Daoy (cell line): ENCODE measurements at regions not wholly inside any gene's neighbourhood (a gene's known extent, or its start where the extent isn't known, plus 50 kb on each side); places are given as distances from the start of the nearest gene placed in this dataset.

Source experiments
- DNase-seq: peaks from one replicate; pipeline ENCODE4 v3.0.0-alpha.2; 2015; ENCODE audit warnings: low read depth

DNA sequence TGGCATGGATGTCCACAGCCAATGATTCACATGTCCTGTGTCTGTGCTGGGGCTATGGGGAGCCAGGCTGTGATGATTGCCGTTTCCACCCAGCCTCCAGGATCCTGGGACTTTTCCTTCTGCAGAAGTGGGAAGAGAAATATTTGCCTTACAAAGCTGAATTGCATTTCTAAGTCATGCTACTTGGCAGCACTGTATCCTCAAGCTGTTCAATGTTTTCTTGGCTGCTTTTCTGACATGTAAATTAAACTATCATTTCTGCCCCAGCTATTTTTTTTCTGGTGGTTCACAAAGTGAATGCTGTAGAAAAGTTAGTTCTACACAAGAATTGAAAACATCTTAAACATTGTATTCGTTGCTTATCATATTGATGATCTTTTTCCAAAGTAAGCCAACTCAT lies 51.9 kb upstream of the TCERG1L start:
- DNase-seq, result no peak

DNA sequence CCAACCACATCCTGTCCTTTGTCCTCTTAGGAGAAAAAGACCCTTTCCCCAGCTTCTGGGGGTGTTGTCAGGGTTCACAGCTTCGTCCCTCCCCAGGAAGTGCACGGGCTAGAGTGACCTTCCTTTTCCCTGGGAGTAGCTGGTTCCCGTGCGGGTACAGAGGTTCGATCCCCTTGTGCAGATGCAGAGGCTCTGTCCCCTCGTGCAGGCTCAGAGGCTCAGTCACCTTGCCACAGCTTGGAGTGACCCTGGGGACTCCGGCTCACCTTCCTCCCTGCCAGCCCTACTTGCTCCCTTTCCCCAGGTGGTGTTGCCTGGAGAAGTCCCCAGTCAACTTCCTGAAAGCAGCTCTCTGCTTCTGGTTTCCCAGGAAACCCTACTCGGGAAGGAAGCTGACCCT lies 60.0 kb upstream of the TCERG1L start:
- DNase-seq, result no peak

DNA sequence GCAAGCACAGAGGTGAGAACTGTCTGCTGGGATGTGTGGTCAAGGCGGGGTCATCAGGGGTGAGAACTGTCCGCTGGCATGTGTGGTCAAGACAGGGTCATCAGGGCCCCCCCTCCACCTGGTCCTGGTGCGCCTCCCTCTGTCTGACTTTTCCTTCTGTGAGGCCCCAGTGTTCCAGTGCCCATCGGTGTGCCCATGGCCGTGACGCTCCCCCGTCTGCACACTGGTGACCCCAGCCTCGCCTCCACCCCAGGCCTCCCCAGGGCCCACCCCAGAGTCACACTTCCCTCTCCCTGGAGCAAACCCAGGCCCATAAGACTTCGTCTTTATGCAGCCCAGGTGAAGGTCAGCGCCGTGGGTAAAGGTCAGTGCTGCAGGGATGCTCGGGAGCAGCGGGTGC lies 70.1 kb upstream of the TCERG1L start:
- no peak for DNase-seq

DNA sequence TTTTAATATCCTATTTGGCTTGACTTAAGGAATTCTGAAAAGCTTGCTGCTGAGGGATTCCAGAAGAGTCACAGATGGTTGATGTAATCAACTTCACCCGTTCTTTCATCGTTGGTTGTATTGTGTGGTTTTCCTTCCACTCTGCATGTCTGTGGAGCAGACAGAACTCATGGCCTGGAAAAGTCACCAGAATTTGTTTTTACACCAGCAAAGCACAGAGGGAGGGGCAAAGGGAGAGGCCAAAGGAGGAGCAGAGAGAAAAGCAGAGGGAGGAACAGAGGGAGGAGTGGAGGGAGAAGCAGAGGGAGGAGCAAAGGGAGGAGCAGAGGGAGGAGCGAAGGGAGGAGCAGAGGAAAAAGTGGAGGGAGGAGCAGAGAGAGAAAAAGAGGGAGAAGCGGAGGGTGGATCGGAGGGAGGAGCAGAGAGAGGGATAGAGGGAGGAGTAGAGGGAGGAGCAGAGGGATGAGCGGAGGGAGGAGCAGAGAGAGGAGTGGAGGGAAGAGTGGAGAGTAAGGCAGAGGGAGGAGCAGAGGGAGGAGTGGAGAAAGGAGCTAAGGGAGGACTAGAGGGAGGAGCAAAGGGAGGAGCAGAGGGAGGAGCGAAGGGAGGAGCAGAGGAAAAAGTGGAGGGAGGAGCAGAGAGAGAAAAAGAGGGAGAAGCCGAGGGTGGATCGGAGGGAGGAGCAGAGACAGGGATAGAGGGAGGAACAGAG lies 73.8 kb upstream of the TCERG1L start:
- DNase-seq, result peak; percentile 39

DNA sequence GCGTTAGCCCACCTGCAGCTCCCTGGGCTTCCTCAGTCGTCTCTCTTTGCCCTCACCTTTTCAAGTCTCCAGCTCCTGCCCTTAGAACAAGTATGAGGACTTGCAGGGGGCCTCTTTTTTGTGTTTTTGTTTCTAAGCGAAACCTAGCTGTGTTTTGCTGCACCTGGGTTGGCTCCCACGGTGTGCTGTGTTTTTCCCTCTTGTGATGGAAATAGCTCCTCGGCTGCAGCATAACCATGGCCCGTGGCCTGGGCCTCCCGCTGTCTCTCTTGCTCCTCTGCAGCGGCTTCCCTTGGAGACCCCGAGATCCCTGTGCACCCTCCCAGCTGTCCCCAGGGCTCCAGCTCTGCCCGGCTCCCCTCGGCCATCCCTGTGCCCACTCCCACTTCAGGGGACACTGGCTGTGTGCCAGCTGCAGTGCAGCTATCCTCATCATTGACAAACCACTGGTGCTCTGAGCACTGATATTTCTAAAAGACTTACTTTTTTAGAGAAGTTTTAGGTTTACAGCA lies 75.6 kb upstream of the TCERG1L start:
- DNase-seq, result no peak

DNA sequence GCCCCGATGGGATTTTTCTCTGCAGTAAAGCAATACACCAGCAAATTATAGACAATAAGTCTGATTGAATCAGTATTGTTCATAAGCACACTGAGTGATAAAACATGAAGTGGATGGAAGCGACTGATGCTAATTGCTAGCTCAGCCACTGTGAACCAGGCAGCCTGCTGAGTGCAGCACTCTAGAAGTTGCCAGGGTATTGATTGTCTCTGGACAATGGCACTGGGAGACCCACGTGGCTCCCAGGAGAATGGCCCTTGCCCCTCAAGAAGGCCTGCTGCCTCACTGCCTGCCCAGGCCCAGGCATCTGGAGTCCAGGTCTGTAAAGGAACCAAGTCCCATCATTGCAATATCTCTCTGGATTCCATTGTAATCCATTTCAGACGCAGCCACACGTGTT lies 80.4 kb upstream of the TCERG1L start:
- no peak for DNase-seq

DNA sequence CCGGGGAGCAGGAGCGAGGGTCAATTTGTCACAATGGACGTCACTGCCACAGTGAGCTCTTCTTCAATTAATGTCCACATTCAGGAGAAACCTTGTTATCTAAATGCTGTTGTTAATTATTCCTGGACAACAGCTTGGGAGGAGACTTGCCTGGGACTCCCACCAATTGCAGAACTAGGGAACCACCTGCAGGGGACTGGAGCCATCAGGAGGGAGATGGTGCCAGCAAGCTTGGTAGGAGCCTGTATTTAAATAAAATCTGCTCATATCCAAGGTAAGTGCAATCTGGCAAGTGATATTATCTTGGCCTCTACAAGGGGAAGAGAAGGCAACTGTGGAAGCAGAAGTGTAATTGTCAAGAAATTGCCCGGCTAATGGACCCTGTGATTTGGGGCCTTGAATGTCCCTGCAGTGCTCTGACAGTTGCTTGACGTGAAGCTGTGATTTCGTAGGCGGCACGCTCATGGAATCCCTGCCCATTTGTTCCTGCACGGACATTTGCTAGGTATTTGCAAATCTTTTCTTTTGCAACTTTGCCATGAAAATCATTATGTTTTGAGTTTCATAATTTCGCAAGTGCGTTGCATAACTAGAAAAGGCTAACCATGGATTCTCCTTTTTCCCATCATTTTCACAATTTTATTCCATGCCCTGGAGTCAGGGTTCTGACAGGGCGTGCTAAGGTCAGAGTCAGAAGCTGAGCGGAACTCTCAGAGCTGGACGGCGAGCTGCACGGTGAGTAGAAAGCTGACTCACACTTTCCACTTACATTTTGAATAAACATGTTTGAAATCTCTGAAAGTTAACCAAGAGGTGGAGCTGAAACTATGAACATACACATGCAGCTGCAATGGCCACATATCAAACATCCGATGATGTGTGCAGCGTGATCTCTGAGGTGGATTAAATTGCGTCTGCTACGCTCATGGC lies 84.9 kb upstream of the TCERG1L start:
- DNase-seq, result peak; percentile 40

DNA sequence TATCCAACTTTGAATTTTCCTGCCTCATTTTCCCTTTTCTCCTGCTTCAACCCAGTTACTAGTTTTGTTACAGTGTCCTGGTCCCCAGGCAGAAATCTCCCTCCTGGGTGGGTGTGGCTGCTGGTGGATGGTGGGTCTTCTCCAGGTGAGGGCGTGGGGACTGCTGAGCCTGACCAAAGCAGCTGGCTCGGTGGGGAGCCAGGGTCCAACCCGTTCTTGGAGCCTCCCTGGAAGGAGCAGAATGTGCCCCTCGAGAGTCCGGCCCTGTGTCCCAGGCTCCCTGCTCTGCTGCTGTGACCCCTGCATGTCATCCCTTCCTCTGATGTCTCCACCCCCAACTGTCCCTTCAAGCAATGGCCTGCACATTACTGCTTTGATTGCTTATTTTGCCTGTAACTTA lies 86.6 kb upstream of the TCERG1L start:
- DNase-seq, result no peak

DNA sequence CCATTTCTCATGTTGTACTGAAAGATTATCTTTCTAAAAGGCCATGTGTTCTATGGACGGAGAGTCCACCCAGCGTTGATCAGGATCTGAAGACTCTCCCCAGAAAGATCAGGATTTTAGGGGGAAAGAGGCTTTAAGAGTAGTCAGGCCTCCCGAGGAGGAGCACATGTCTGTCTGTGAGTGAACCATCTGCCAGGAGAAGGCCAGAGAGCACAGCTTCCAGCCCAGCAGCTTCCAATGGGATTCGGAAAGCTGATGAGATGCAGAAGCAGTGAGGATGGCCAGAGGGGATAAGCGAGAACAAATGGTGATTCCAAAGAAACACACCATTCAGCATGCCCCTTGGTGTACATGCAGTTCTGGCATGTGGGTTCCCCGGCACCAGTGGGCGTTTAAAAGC lies 88.5 kb upstream of the TCERG1L start:
- no peak for DNase-seq

DNA sequence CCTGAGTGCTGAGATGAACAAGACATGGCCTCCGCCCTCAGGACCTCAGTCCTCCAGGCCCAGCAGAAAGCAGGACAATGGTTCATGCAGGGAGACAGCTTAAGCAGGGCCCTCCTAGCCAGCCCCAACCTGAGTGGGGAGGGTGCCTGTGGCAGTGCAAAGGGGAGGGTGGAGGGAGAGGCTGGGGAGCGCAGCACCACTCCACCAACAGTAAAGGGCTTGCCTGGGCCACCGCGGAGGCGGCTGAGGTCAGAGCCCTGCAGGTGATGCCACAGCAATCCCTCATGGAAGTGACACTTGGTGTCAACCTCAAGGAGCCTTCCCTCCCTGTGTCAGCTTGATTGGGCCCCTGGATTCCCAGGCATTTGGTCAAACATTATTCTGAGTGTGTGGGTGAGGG lies 89.0 kb upstream of the TCERG1L start:
- no peak for DNase-seq

DNA sequence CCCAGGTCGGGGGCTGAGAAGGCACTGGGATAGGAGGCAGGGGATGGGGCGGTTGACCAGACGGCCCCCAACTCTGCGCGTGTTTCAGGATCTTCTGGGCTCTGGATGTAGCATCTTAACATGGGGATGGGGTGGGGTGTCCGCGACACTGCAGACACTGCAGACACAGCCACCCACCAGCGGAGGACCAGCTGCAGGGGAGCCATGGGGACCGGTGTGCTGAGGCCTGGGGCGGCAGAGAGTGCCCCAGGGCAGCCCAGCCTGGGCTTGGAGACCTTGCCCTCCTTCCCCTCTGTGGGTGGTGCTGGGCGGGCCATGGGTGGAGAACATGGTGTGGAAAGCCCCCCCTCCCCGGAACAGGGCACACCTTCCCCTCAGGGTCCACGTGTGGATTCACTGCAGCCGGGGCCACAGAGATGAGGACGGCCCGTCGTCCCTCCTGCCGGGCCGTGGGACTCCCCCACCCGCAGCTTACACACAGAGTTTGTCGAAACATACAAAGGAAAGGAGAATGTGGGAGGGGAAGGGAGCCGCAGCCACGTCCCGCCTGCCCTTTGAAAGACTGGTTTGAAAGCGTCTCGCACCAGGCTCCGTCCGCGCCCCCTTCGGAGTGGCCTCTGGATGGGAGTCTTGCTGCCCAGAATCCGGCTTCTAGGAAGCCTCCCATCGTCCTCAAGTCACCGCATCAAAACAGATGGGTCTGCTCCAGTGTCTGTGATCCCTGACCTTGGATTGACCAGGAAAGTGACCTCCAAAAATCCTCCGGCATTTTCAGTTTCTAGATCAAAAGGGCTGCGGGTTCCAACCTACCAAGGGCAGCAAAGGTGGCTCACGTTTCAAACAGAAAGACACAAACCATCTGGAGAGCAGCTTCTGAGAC lies 91.5 kb upstream of the TCERG1L start:
- DNase-seq, result no peak

DNA sequence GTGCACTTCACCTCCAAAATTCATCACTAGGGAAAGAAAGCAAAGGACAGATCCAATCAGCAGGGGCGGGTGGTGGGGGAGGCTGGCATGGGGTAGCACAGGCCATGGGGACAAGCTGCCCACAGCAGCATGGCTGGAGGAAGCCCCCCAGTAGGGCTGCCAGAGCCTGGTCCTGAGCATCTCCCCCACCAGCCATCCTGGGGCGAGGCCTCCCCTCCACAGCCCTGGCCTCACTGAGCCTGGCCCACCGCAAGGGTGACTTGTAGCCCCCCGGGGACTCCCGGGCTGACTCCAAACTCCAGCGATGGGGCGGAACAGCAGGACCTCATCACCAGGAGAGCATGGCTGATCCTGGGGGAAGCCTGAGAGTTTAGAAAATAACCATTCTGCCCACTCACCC lies 92.4 kb upstream of the TCERG1L start:
- DNase-seq, result no peak

DNA sequence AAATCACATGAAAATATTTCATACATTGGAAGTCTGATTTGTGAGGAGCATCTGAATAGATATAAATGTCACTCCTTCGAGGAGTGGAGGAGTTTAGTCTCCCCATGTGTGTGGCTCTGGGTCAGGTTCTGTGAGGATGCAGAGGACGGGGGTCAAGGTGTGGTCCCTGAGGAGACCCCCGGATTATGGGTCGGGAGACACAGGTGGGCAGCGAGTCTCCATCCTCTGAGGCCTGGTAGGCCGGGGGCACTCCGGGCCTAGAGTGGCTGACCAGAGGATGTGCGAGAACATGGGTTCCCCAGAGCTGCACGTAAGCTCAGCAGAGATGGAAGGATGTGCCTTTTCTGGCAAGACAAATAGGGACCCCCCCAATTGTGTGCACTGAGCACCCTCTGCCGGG lies 93.4 kb upstream of the TCERG1L start:
- DNase-seq, result no peak

DNA sequence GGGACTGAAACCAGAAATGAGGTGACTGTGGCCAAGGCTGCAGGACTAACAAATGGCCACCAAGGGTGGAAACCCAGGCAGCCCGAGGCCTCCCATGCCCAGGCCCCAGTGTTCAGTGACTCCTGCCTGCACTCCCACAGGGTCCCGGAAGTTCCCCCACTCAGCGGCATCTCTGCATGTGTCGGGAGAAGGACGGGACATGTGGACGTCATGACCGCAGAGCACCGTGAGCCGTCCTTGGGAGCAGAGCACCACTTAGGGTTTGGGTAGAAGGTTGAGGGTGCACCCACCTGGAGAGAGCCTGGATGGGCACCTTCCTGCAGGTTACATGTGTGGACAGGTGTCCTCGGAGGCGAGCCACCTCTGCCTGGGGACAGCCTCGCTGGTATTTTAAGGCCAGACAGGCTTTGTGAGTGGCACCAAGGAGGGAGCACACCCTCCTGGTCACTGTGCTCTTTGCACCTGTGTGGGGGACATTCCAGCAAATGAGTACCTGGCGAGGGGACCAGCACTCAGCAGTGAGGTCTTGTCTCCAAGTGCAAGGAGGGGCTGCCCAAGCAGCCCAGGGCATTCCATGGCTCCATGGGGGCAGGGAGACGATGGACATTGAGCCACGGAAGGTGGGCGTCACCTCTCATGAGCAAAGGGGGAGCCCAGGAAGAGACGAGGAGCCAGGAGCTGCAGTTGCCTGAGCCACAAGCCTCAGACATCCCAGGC lies 95.3 kb upstream of the TCERG1L start:
- DNase-seq, result no peak

DNA sequence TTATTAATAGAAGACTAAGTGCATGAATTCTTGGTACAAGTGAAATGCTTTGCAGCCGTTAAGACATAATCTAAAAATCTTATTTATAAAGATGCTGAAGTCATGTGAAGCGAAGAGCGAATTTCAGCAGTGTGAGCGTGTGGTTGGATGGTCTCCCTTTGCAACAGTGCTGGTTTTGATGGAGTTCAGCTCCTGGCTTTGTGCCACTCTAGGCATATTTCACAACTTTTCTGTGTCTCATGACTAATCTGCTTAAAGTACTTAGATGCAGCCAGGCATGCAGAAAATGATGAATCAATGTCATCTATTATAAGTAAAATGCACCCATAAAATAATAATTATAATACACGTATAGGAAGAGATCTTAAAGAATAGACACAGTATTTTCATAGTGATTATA lies 107.2 kb upstream of the TCERG1L start:
- peak; percentile 70 for DNase-seq

DNA sequence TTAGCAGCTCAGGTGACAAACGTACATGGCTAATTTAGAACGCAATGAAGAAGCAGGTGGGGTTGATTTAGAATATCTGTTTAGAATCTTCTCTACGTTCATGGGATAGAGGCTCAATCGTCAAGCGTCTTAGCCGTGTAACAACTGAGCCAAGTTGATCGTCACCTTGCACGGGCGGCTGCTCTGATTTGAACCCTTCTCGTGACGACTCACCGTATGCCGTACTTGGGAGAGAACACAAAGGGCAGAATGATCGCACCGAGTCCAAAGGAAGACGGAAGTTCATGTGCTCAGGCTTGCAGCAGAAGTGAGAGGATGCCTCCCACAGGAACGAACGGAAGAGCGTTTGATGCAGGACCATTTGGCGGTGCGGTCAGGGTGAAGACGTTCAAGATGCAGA lies 108.3 kb upstream of the TCERG1L start:
- DNase-seq, result peak; percentile 19

DNA sequence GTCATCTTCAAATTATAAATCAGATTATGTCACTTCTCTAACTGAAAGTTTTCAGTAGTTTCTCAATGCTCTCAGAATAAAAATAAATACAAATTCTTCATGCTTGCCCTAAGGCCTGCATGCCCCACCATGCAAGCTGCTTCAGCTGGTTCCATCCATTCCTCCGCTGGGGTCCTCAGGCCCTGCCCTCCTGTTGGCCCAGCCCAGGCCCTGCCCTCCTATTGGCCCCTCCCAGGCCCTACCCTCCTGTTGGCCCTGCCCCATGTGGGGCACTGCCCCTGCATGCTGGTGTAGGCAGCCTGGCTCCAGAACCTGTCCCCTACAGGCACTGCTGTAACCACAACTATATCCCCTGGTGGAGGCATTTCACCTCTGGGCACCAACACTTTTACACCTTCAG lies 109.3 kb upstream of the TCERG1L start:
- DNase-seq, result no peak

DNA sequence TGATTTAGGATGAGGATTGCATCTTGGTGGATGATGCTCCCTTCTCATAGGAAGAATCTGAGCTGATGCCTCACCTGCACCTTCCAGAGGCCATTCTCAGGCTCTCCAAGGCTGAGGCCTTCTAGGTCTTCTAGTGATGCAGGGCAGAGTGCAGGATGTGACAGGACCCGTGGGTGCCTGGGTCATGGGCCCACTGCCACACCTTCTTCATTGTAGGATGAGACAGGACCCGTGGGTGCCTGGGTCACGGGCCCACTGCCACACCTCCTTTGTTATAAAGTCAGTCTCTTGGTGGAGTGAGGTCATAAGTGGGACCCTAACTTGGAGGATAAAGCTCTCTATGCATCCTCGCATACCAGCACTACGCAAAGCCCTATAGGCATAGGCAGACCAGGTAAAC lies 109.9 kb upstream of the TCERG1L start:
- no peak for DNase-seq

DNA sequence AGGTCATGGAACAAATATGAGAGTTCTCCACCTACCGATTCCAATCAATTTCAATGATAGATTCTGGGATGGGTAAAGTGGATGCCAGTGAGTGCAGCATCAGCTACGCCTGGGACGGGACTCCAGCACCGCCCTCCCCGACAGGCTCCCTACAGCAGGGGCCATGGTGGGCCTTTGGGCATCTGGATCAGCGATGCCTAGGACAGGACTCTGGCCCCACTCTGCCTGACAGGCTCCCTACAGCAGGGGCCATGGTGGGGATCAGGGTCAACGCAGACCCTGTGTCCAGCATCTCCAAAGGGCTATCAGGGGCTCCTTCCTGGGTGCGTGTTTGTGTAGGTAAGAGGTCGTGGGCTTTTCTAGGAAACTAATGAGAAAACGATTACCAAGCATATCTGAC lies 111.2 kb upstream of the TCERG1L start:
- DNase-seq, result no peak

DNA sequence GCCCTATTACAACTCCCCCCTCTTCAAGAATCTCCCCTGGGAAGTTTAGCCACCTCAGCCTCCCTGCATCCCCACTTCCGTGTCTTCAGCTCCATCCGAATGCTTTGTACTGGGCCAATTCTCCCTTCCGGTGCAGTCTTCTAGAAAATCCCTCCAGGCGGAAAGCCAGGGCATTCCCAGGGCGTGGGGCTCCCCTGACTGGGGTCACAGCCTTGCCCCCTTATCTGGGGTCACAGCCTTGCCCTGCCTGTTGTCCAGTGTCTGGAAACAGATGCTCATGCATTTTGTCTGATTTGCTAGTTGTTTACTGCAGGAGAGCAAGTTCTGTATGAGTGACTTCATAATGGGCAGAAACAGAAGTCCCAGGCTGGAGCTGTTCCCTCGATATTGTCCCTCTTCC lies 112.5 kb upstream of the TCERG1L start:
- no peak for DNase-seq

DNA sequence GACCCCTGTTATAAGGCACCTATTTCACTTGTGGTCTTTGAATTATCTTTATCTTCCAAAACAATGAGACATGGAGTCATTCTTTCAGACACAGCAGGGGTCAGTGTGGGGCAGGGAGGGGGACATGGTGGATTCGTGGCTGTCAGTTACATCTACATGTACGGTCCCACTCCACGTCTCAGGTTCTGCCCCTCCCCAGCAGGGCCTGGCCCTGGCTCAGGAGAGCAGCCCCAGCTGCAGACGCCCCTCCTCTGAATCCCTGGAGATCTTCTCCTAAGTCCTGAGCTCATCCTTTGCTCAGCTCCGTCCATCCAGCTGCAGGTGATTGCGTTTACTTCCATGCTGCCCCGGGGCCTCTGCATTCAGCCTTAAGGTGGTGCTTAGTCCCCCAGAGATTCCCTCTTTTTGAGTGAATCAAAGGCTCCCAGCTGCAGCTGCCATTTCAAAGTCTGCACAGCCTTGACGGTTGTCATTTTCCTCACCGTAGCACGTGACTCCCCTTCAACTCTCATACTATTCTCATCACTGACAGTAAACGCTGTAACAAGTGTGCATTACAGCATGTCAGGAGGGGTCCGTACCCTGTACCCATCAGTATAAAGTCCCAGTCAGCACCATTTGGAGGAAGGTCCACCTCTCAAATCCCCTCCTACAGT lies 113.4 kb upstream of the TCERG1L start:
- DNase-seq, result no peak
